AG08396 (cell line): ENCODE measurements at regions not wholly inside any gene's neighbourhood (a gene's known extent, or its start where the extent isn't known, plus 50 kb on each side); places are given as distances from the start of the nearest gene placed in this dataset.
"Not testable (repeated sequence)": the region's sequence is repeated elsewhere in the genome, so short reads cannot be mapped to it uniquely, and the experiment has no call there.

ENCODE experiments used
- DNase-seq: peaks from one replicate; pipeline ENCODE4 v3.0.0; 2012; ENCODE audit warnings: low spot score, mixed read lengths

DNA sequence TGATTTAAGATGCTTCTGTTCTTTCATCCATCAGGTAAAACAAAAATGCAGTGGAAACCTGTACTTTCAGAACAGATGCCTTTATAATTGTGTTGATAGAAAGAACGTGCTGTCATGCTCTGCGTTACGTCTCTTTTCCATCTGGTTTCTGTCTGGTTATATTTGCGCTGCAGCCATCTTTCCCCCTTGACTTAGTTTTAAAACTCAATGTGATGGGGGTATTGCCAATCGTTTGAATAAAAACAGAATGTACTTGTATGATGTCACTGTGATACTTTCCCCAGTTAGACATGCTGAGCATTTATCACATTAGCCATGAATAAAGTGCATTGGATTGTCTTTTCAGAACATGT, 508.6 kb downstream of the ADCYAP1 start:
- DNase-seq, result no peak

DNA sequence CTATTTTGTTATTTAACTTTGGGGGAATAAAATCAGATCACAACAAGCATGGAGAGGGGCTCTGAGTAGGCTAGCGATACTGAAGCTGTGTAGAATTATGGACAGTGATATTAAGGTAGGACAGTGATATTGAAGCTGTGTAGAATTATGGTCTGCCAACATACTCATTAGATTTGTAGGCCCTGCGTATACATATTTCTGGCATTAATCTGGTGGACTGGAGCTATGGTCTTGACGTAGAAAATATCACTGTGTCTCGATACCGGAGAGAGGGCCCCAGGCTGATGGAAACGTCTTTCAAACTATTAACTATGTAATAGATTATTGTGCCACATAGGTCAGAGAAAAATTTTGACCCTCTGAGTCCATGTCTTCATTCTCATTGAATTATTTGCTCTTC, 511.4 kb downstream of the ADCYAP1 start:
- no peak for DNase-seq

DNA sequence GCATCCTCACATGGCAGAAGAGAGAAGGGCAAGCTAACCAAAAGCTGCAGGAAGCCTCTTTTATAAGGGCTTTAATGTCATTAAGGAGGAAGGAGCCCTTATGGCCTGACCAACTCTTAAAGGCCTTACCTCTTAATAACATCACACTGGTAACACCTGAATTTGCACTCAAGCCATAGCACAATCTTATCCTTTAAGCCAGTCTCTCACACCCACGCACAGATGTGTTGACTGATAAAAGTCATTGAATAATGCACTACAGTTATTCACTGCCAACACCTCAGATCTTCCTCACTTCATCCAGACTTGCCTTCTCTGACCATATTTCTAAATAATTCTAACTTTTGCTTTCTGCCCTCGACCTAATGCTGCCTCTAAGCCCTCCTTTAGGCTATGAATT, 516.8 kb downstream of the ADCYAP1 start:
- DNase-seq, result no peak

DNA sequence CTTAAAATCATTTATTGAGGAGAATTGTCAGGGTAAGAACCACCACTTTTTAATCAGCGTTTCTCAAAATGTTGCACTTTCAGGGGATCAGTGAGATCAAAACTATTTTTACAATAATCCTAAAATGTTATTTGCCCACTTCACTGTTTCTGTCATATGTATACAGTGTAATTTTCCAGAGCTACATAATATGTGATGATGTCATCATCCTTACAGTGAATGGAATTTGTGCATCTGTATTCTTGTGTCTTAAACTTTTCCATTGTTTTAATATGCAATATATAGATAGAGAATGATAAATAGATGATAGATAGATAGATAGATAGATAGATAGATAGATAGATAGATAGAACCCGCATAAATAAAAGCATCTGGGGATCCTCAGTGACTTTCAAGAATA, 518.0 kb downstream of the ADCYAP1 start:
- no peak for DNase-seq

DNA sequence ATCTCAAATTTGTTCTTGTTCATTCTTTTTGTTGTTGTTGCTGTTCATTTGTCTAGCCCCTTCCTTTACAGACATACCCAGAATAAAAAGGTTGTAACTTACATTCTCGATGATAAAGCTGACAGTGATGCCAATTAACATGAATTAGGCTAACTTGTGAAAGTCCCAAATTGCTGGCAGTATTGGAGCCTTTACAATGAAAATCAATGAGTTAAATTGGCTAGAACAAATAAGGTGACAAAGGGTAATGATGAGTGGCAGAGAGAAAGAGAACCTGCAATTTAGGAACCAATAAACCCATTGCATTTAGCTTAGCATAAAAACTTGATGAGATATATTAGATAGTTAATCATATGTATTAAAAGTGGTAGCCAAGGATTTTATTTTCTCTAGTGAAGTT, 521.0 kb downstream of the ADCYAP1 start:
- no peak for DNase-seq

DNA sequence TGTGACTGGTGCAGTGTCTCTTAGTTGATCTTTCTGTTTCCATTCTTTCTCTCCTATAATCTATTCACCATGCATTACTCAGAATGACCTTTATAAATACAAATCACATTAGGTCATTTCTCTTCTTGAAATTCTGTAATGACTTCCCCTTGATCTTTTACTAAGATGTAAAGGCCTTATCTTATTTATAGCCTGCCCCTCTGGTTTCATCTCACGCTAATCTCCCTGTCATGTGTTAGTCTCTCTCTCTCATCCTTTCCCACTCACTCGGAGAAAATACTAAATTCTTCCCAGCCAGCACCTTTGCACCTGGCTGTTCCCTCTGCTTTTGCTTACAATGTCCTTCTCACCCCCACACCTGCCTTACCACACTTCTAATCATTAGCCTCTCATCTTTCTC, 530.8 kb downstream of the ADCYAP1 start:
- DNase-seq, result no peak

DNA sequence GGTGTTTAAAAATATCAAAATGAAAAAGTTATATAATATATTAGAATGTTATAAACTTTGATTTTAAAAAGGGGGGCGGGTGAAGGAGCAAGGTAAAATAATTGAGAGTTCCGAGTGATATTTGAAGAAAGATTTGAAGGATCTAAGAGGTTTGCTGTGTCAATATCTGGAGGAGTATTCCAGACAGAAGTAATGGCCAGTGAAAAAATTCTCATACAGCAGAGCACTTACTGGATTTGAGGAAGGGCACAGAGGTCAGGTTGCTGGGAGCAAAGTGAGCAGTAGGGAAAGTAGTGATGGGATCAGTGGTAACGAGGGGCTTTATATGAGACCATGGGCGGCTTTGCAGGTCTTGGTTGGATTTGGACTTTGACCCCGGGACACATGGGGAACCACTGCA, 531.5 kb downstream of the ADCYAP1 start:
- DNase-seq, result no peak

DNA sequence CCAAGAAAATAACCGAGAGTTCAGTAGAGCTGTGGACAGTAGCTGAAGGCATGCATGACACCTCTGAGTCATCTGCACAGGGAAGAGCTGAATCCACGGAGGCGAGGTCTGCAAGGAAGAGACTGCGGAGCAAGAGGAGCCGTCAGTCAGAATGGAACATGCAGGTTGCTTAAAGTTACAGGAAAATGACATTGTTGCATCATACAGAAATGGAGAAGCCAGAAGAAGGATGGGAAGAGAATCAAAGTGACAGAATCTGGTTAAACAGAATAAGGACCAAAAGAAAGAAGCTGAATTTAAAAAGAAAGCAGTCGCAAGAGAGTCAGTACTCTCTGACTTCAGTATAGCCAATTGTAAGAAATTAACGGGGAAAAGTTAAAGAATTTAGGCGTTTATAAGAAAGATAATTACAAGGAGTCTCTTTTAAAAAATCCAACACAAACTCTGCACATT, 533.8 kb downstream of the ADCYAP1 start:
- no peak for DNase-seq

DNA sequence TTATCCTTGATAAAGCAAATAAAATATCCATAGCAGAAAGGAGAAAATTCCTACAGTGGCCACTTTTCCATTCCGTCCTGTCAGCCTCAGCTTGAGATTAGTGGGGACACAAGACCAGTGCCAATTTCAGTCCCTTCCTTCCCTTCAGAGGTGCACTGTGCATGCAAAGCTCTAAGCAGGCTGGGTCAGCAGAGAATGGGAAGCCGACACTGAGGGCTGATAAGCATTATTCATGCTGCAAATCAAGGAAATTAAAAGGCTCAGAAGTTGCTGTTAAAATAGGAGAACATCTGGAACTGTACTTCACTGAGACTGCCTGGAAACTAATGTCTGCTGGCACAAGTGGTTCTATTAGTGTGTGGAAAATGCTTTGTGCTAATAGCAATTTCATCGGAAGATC, 534.3 kb downstream of the ADCYAP1 start:
- no peak for DNase-seq

DNA sequence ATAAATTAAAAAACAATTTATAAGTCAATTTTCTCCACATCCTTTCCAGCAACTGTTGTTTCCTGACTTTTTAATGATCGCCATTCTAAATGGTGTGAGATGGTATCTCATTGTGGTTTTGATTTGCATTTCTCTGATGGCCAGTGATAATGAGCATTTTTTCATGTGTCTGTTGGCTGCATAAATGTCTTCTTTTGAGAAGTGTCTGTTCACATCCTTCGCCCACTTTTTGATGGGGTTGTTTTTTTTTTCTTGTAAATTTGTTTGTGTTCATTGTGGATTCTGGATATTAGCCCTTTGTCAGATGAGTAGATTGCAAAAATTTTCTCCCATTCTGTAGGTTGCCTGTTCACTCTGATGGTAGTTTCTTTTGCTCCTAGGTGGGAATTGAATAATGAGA, 539.4 kb downstream of the ADCYAP1 start:
- DNase-seq, result not testable (repeated sequence)

DNA sequence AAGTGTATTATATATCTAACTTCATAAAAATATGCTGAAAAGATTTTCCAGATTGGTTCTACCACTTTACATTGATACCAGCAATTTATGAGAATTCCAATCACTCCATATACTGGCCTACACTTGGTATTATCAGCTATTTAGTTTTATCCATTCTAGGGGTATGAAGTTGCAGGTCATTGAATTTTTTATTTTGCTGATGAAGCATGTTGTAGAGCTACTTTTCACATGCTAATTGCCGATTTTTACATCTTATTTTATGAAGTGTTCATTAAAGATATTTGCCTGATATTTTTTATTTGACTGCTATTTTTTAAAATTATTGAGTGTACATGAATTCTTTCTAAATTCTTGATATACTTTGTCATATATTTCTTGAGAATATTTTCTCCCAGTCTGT, 542.1 kb downstream of the ADCYAP1 start:
- no peak for DNase-seq

DNA sequence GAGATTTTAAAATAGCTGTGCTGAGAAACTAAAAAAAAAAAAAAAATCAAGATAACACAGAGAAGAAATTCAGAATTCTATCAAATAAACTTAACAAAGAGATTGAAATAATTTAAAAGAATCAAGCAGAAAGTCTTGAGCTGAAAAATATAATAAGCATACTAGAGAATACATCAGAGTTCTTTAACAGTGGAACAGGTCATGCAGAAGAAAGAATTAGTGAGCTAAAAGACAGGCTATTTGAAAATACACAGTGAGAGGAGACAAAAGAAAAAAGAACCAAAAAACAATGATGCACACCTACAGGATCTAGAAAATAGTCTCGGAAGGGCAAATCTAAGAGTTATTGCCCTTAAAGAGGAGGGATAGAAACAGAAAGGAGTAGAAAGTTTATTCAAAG, 548.1 kb downstream of the ADCYAP1 start:
- no peak for DNase-seq

DNA sequence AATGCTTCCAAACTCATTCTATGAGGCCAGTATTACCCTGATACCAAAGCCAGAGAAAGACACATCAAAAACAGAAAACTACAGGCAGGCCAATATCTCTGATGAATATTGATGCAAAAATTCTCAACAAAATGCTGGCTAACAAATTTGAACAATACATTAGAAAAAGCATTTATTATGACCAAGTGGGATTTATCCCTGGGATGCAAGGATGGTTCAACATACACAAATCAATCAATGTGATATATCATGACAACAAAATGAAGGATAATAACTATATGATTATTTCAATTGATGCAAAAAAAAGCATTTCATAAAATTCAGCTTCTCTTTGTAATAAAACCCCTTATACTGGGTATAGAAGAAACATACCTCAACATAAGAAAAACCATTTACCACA, 550.9 kb downstream of the ADCYAP1 start:
- no peak for DNase-seq

DNA sequence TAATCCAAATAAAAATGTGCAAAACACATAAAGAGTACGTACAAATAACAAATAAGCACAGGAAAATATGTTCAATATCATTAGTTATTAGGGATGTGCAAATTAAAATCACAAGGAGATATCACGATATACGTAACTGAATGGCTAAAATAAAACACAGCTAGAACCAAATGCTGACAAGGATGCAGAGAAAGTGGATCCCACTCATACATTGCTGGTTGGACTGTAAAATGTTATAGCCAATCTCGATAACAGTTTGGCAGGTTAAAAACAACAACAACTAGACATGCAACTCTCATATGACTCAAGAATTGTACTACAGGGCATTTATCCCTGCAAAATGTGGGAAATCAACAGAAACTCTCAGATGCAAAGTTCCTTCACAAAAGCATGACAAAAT, 553.9 kb downstream of the ADCYAP1 start:
- DNase-seq, result no peak

DNA sequence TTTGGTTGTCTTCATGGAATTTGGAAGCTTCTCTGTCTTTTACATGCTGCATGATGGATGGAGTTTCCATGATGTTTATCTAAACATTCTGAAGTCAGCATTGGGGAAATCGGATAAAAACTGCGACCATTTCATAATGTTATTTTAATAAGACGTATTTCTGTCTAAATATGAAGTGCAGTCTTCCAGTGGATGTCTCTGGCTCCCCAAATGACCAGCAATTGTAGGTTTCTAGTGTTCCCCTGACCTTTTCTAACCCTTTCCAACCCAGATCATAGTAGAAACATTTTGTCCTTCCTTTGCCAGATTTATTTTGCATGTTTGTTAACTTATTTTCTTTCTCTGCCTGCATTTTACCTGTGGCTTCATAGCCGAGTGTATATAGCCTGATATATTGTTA, 559.3 kb downstream of the ADCYAP1 start:
- DNase-seq, result no peak

DNA sequence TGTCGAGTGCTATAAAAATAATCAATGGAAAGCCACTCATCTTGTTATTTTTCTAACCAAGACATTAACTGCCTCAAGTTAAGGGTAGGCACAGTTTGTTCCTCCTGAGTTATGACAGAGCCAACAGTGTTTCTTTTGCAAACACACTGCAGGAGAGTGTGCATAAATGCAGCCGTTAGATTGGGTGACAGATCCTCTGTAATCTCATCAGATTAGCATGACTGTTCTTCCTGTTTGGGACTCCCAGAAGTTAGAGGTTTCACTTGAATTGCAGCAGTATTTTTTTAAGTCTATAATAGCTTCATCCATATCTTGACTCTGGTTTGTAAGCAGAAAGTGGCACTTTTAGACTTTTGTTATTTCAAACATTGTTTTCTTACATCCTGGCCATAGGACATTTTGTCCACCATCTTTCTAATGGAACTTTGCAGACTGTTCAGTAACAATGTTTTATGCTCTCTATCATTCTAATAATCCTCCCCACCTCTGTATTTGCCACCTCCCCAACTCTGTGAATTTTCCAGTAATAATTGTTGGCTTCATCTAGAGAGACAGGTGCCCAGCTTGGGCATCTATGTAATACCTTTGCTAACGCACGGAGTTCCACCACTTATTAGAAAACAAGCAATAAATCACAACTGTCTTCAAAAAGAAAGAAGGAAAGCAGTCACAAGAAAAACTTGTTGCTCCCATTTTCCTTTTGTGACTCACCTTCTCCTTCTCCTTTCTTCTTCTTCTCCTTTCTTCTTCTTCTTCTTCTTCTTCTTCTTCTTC, 560.0 kb downstream of the ADCYAP1 start:
- DNase-seq, result no peak

DNA sequence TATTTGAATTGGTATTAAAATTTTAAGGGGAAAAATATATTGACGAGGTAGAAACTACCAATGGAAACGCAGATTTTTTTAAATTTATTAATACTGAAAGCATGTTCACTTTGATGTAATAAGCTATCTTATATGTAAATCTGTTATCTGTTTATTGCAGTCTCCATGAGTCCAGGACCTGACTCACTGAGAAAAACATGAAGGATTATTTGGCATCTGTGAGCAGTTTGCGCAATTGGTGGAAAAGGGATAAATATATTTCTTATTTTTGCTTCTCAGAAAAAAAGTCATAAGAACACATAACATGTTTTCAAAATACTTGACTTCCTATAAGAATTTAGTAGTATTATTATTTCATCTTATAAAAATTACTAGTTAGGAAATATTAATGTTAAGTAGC, 561.4 kb downstream of the ADCYAP1 start:
- no peak for DNase-seq

DNA sequence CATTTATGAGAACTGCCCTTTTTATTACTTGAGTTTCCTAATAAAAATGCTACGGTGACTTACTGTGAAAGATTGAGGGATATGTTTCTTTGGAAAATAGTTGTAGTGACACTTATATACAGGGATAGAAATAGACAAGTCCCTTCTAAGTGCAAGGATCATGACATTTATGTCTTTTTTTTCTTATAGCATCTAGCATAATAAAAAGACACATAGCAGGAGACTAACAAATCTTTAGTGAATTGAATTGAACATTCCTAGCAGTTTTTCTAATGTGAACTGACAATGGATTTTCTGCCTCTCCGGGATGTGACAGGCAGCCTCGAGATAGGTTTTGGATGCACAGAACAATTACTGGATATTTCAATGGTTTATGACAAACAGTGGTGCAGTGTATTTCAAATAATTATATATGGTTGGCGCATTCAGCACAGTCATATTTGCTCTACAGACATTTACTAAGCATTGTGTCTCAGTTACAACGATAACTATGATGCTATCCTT, 562.8 kb downstream of the ADCYAP1 start:
- no peak for DNase-seq

DNA sequence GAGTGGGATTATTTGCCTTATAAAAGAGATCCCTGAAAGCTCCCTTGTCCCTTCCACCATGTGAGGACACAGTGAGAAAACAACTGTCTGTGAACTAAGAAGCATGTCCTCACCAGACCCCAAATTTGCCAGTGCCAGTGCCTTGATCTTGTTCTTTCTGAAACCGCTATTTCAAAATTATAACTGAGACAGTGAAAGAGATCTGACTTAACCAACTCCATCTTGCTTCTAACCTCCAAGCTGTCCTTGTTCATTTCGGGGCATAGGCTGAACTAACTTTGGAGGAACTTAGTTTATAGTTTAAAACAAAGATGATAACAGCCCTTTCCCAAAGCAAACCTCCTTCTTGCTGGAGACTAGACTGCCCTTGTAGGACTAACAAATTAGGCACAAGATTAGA, 563.9 kb downstream of the ADCYAP1 start:
- no peak for DNase-seq

DNA sequence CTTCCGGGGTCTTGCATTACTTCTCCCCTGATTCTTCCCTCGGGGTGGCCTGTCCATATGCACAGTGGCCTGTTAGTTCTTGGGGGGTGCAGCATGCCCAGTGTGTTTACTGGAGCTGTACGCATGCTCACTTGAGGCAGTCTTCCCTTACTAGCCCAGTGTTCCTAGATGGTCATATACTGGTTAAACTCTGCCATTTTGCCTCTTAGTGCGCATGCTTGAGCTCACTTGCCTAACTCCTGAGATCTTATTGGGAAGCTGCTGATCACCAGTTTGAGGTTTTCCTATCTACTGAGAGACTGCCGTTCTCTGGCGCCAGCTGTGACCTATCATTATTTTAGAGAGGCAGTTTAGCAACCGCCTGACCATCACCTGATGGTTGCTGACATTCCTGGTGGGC, 571.2 kb downstream of the ADCYAP1 start:
- no peak for DNase-seq

DNA sequence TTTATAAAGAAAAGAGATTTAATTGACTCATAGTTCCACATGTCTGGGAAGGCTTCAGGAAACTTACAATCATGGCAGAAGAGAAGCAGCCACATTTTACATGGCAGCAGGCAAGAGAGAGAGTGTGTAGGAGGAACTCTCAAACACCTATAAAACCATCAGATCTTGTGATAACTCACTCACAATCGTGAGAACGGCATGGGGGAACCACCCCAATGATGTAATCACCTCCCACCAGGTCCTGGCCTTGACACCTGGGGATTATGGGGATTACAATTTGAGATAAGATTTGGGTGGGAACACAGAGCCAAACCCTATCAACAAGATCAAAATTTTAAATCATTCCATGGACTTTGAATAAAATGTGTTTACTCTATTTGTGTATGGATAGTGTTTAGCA, 575.6 kb downstream of the ADCYAP1 start:
- no peak for DNase-seq

DNA sequence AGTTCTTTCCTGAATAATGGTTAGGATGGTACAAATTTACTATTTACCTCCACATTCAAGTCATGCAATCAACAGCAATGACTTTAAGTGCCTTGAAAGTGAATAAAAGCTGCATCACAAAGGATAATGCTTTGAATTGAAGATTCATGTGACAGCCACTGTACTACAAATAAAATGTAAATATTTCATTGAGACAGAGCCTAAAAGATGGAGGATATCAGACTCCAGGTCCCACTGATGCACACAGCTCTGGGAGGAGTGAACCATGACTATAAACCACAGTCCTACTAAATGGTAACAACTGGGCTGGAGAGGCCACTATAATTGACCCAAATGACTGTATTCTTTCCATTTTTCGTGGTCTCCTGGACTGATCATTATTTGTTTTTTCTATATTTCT, 576.9 kb downstream of the ADCYAP1 start:
- no peak for DNase-seq

DNA sequence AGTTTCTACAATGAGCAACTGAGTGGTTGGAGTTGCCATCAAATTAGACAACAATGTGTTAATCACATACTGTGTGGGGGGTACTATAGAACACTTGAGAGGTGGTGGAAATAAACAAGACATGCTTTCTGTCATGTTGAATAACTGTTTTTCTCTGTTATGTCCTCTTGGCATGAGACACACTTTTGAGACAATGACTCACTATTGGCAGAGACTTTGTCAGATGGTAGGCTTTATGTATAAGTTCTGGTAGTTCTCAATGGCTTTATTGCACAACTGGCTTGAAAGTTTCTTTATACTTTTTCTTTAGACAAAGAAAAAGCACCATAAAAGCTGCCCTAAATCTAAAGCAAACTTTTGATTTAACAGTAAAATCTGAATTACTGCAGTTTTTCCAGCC, 578.7 kb downstream of the ADCYAP1 start:
- no peak for DNase-seq

DNA sequence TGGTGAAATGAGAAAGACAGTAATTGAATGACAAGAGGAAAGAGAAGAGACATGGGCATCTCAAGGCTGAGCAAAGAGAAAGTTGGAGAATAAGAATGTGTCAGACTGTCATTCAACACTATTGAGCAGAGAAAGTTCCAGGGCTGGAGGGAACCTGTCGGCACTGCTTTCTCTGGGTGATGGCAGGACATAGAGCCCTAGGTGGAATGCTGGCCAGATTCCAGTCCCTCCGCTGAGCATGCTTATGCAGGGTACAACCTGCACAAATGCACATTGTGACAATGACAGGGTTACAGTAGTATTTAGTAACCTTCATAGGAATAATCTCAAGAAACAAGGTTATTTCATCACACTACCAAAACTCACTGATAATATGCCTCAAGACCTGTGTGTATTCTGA, 582.8 kb downstream of the ADCYAP1 start:
- no peak for DNase-seq
